ENCODE measurements at regions not wholly inside any gene's neighbourhood (a gene's known extent, or its start where the extent isn't known, plus 50 kb on each side); places are given as distances from the start of the nearest gene placed in this dataset.

DNA sequence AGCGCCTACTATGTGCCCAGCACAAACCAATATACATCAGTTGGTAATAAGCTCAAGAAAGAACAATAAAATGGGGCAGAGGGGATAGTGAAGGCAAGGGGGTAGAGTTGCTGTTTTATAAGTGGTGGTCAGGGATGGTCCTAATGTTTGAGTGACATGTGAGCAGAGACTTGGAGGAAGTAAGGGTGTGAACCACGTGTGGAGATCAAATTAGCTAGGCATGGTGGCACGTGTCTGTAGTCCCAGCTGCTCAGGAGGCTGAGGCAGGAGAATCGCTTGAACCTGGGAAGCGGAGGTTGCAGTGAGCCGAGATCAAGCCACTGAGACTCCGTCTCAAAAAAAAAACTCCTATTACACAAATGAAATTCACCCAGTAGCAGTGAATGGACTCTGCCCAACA, 56.5 kb downstream of the IRX6 start:
- no peaks in the 10 kb centered on the region for H3K36me3 ChIP-seq
- no peak overlapping the region for H3K4me3 ChIP-seq
- WGBS, 2 donors: 81 to 84% methylated on average over 7 of the region's 7 CpGs
- ATAC-seq (ENCODE audit: low FRiP score in 2 of 2): no peak
- no peaks in the 10 kb centered on the region for H3K27me3 ChIP-seq
- no peak overlapping the region for H3K27ac ChIP-seq
- DNase-seq: no peak
- no peaks in the 10 kb centered on the region for H3K4me1 ChIP-seq
- TF ChIP-seq POLR2A (IDR thresholded peaks at IDR 0.05) (no peak), EP300 (IDR thresholded peaks at IDR 0.05) (no peak), POLR2AphosphoS5 (IDR thresholded peaks at IDR 0.05) (no peak)
- TF ChIP-seq, protein P1, sequence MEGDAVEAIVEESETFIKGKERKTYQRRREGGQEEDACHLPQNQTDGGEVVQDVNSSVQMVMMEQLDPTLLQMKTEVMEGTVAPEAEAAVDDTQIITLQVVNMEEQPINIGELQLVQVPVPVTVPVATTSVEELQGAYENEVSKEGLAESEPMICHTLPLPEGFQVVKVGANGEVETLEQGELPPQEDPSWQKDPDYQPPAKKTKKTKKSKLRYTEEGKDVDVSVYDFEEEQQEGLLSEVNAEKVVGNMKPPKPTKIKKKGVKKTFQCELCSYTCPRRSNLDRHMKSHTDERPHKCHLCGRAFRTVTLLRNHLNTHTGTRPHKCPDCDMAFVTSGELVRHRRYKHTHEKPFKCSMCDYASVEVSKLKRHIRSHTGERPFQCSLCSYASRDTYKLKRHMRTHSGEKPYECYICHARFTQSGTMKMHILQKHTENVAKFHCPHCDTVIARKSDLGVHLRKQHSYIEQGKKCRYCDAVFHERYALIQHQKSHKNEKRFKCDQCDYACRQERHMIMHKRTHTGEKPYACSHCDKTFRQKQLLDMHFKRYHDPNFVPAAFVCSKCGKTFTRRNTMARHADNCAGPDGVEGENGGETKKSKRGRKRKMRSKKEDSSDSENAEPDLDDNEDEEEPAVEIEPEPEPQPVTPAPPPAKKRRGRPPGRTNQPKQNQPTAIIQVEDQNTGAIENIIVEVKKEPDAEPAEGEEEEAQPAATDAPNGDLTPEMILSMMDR (IDR thresholded peaks at IDR 0.05): no peak
- no peaks in the 10 kb centered on the region for H3K9me3 ChIP-seq

DNA sequence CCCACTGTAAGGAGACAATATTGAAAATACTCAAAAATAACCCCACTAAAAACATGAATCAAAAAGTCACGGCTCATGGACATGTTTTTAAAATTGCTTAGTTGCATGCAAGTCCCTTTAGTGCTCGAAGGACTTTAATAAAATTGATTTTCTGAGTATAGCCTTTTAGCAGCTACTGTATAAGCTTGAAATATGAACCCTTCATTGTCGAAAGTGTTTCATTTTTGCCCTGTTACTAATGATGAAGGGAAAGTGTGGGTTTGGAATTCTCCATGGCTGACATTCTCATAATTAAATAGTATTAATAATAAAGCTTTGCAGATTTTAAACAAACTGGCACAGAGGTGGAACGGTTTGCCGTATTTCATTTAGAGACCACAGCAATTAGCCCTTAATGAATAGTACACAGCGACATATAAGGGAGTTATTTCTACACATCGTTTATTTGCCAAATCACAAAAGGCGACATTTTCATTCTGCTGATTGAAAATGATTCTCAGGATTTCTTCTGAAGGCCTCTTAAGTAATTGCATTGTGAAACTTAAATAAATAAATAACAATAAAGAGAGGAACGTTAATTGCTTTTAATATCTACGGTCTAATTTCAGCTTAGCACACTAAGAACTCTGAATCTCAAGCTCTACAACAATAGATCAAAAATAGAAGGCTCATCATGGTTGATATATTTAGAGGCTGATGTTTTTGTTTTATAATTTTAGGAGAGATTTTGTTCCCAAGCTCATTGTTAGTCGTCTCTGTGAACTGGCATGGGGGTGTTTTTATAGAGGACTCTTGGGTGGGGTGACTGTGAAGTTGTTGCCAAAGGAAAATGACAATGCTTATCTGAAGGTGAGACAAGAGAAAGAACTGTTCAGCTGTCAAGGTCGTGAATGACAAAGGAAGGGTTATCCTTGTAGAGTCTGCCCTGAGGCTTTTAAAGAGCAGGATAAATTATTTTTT, 60.6 kb downstream of the IRX6 start:
- 76 to 83% methylated on average over 12 of the region's 12 CpGs for WGBS, 2 donors
- TF ChIP-seq EP300 (IDR thresholded peaks at IDR 0.05): no peak
- no peak for TF ChIP-seq POLR2AphosphoS5 (IDR thresholded peaks at IDR 0.05)
- TF ChIP-seq, protein P1 (IDR thresholded peaks at IDR 0.05): no peak
- TF ChIP-seq POLR2A (IDR thresholded peaks at IDR 0.05): no peak
- Histone ChIP-seq H3K27me3 (no peaks in the 10 kb centered on the region), H3K4me3 (no peak overlapping the region), H3K9me3 (no peaks in the 10 kb centered on the region), H3K36me3 (no peaks in the 10 kb centered on the region), H3K27ac (no peak overlapping the region), H3K4me1 (no peaks in the 10 kb centered on the region)
- no peak for ATAC-seq (ENCODE audit: low FRiP score in 2 of 2)
- DNase-seq: no peak

DNA sequence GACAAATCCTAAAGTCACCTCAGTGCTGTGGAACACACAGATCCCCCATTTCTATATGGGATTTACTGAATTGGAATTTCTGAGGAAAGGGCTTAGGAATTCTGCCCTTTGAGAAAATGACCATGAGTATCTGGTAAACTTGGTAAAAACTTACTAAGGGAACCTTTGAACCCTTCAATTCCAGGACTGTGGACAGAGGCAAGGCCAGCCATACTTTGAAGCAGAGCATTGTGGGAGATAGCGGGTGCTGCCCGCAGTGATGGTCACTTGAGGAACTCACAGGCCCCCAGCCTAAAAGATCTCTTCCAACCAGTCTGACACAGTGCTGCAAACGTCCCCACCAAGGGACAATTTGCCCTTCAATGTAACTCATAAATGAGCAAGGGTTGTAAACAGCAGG, 61.4 kb downstream of the IRX6 start:
- TF ChIP-seq POLR2AphosphoS5 (IDR thresholded peaks at IDR 0.05) (no peak), POLR2A (IDR thresholded peaks at IDR 0.05) (no peak), EP300 (IDR thresholded peaks at IDR 0.05) (no peak)
- TF ChIP-seq, protein P1 (IDR thresholded peaks at IDR 0.05): no peak
- WGBS, 2 donors: 81 to 89% methylated on average over 3 of the region's 3 CpGs

DNA sequence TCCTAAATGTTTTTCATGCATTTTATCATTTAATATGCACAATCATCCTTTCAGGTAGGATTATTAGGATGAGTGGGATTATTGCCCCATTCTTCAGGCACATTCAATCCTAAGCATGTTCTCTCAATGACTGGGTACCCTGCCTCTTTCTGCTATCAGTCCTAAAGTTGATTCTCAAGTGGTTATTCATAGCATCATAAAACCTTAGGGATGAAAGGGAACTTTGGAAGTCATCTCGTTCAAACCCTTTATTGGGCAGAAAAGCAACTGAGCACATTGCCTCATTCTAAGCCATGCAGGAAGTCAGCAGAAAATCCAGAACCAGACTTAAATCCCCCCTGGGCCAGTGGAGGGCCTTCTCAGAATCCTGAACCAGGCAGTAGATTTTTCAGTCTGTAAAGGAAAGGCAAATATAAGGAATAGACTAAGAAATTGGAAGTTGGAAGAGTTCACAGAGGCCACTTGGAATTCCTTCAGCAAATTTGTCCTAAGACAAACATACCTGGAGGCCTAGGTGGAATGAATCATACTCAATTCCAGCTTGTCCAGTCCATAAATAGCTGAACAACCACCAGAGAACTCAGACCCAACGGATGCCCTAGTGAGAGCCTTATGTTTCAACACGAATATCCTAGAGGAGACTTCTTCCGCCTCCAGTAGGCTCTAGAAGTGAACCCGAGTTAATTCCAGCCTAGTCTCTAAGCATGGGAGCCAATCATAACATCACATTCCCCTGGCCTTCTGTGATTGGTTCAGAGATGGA, 62.7 kb downstream of the IRX6 start:
- TF ChIP-seq EP300 (IDR thresholded peaks at IDR 0.05): peak in 1 of 4 donors; percentile 8
- TF ChIP-seq, protein P1 (IDR thresholded peaks at IDR 0.05): no peak
- TF ChIP-seq POLR2AphosphoS5 (IDR thresholded peaks at IDR 0.05): no peak
- DNase-seq: peak in 1 of 2 donors; percentile 44
- no peaks in the 10 kb centered on the region for H3K36me3 ChIP-seq
- ATAC-seq (ENCODE audit: low FRiP score in 2 of 2): peak; percentile 9 to 32
- no peak overlapping the region for H3K4me3 ChIP-seq
- no peaks in the 10 kb centered on the region for H3K27me3 ChIP-seq
- peak overlapping the region in 2 of 4 donors; percentile 39 to 46 for H3K27ac ChIP-seq
- H3K9me3 ChIP-seq: no peaks in the 10 kb centered on the region
- WGBS, 2 donors: 49 to 73% methylated on average over 4 to 5 of the region's 5 CpGs
- H3K4me1 ChIP-seq: no peaks in the 10 kb centered on the region

More for the DNA sequence above, 61.4 kb downstream of the IRX6 start:
- Histone ChIP-seq H3K4me3 (no peak overlapping the region), H3K27ac (no peak overlapping the region), H3K9me3 (no peaks in the 10 kb centered on the region), H3K27me3 (no peaks in the 10 kb centered on the region), H3K36me3 (no peaks in the 10 kb centered on the region), H3K4me1 (no peaks in the 10 kb centered on the region)
- ATAC-seq (ENCODE audit: low FRiP score in 2 of 2) (no peak), DNase-seq (no peak)
